ENCODE measurements at regions not wholly inside any gene's neighbourhood (a gene's known extent, or its start where the extent isn't known, plus 50 kb on each side); places are given as distances from the start of the nearest gene placed in this dataset.

GRCh38 chr4:24476282-24476681 is 108.1 kb downstream of the DHX15 start:
- peak; percentile 61 for TF ChIP-seq CTCF (IDR thresholded peaks at IDR 0.05)

GRCh38 chr4:24475756-24476155 is 108.6 kb downstream of the DHX15 start:
- no peak for TF ChIP-seq CTCF (IDR thresholded peaks at IDR 0.05)

- peak; percentile 25; the same call in 1 of the 2 replicates for TF ChIP-seq CTCF (IDR thresholded peaks at IDR 0.05)
Observed at GRCh38 chr4:24473309-24473721, 111.0 kb downstream of the DHX15 start.

GRCh38 chr4:24472514-24473308 is 111.6 kb downstream of the DHX15 start:
- TF ChIP-seq CTCF (IDR thresholded peaks at IDR 0.05) = peak; percentile 89

- TF ChIP-seq CTCF (IDR thresholded peaks at IDR 0.05) = no peak
Observed at GRCh38 chr4:24472161-24472510, 112.2 kb downstream of the DHX15 start.

GRCh38 chr4:24471486-24472160 is 112.7 kb downstream of the DHX15 start:
- TF ChIP-seq CTCF (IDR thresholded peaks at IDR 0.05) = no peak

GRCh38 chr4:24470666-24471485 is 113.5 kb downstream of the DHX15 start:
- 0 out of 2 replicates have a peak, but pooled peaks have one; percentile 12 for TF ChIP-seq CTCF (IDR thresholded peaks at IDR 0.05)
